GM10266 (cell line): ENCODE measurements at regions not wholly inside any gene's neighbourhood (a gene's known extent, or its start where the extent isn't known, plus 50 kb on each side); places are given as distances from the start of the nearest gene placed in this dataset.

Experiments
- DNase-seq: peaks from one replicate; pipeline ENCODE4 v3.0.0; 2012; ENCODE audit errors: extremely low spot score
- CTCF ChIP-seq: IDR thresholded peaks from 2 replicates; pipeline ENCODE4 v1.5.1; 2012; ENCODE audit warnings: mild to moderate bottlenecking, low read depth; ENCODE audit not compliant: control insufficient read depth, insufficient read depth; ENCODE audit errors: missing control alignments

DNA sequence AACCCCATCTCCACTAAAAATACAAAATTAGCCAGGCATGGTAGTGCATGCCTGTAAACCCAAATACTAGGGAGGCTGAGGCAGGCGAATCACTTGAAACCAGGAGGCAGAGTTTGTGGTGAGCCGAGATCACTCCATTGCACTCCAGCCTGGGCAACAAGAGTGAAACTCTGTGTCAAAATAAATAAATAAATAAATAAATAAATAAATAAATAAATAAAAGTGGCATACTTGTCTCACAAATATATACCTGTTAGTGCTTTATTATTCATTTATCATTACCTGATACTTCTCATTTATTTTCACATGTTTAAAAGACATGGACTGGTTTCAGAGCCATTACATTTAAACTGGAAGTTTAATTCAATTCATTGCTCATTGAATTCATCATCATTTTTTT, 491.4 kb upstream of the CDH7 start:
- TF ChIP-seq CTCF = no peak

GRCh38 chr18:65257149-65257548, 493.7 kb upstream of the CDH7 start:
- no peak for DNase-seq
- TF ChIP-seq CTCF = no peak

More for the DNA sequence above, 491.4 kb upstream of the CDH7 start:
- no peak for DNase-seq

DNA sequence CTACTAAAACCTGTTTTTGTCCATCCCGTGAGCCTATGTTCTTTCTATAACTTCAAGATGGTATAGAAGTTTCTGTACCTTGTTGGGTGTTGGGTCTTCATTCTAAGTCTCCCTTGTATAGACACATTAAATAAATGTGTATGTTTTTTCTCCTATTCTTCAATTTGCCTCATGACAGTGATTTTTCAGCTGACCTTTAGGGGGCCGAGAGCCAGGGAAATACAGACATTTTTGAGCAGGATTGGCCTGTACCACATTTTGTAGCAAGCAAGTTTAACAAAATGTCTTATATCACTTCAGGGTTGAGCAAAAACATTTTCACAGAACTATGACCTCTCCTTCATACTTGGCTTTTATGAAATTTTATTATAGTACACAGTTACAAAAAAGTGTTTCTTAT, 495.4 kb upstream of the CDH7 start:
- no peak for TF ChIP-seq CTCF
- DNase-seq = no peak

DNA sequence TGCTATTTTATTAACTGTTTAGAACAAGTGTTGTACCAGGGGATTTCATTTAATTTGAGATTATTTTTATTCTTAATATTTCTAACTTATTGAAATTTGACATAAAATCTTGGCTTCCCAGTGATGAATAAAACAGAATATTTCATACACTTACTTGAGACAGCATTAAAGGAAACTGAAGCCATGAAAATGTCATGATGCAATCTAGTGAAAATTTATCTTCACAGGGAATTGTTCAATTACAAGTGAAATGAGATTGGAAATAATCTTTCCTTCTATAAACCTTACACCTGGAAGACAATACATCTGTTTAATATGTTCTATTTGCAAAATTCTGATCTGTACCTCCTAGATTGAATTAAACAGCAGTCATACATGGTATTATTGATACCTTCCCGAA, 511.0 kb upstream of the CDH7 start:
- TF ChIP-seq CTCF = no peak
- DNase-seq = no peak

DNA sequence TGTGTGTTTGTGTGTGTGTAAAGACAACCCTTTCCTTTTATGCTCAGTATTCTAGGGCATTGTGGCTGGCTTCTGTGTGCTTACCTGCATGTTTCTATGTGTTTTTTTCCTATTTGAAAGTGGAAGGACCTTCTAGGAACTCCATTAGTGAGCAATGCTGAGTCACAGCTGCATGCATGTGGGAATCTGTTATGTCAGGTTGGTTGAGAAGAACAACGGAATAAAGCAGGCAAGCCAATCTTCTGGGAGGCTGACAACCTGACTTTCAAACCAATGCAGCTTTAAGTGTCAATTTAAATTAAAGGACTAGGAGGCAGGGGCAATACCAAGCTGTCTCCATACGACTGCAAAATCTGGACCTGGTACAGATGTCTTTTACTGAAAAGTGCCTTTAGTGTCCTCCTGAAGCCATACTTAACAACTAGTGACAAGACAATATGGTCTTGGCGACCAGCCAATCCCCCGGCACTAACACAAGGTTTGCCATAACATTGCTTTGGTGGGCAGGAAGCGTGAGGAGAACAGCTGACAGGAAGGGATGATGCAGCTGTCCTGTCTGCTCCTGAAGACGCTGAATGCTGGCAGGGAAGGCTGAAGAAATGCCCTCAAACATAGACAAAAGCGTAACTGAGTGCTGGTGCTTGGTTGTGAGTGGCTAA, 514.7 kb upstream of the CDH7 start:
- no peak for TF ChIP-seq CTCF
- DNase-seq = no peak

- TF ChIP-seq CTCF = no peak
- no peak for DNase-seq
Observed at GRCh38 chr18:65230311-65230710, 520.5 kb upstream of the CDH7 start.

DNA sequence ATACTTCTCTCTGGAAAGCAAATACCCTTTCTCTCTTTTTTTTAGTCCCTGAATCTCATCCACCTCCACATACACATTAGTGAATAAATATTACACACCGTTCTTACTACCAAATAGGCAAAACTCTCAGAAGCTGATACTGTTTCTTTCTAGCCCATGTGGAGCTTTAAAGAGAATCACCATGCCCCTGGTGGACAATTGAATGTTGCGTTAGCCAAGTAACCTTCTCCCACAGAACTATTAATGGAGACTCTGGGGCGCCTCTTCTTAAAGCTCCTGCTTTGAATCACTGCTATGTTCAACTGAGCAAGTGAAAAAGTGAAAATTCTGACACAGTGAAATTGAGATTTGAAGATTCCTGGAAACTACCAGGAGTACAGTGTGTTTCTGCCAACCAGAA, 522.8 kb upstream of the CDH7 start:
- no peak for TF ChIP-seq CTCF
- no peak for DNase-seq
